ENCODE measurements at regions not wholly inside any gene's neighbourhood (a gene's known extent, or its start where the extent isn't known, plus 50 kb on each side); places are given as distances from the start of the nearest gene placed in this dataset.

DNA sequence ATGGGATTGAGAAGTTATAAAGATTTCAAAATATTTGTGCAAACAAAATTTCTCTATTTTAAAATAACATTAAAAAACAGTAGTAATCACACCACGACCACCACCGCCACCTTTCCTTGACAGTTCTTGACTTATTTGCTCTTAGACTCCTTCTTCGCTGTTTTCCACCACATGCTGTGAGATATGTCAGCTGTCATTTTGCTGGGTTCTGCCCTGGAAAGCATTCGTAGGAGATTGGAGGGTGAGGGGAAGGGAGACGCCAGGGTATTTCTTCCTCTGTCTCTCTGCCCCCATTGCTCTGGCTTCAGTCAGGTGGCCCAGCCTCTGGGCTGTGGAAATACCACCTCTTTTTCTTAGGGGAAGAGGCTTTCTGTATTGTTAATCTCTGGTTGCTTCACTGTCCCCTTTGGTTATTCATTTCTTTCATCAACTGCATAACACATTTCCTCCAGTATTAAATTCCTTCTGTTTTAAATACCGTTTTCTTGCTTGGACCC lies 186.2 kb downstream of the NEDD1 start:
- DNase-seq (ENCODE audit: low read depth in 3 of 3): no peak

DNA sequence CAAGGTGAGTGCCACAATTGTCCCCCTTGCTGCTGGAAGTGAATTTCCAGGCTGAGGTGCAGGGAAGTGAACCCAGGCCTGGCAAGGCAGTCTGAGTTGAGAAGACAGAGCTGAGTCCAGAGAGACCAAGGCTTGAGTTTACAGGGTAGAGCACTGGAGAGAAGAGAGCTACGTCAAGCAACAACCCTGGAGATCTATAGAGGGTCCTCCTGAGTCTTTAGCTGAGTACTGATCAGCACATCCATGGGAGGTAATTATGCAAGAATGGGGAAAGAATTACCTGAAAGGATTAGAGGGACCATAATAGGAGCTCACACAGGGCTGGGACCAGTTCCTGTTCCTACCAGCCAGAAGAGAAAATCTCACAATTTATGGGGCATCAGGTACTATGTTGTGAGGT lies 190.7 kb downstream of the NEDD1 start:
- no peak for DNase-seq (ENCODE audit: low read depth in 3 of 3)

GRCh38 chr12:97109441-97109840 lies 202.4 kb downstream of the NEDD1 start:
- DNase-seq (ENCODE audit: low read depth in 3 of 3): no peak

DNA sequence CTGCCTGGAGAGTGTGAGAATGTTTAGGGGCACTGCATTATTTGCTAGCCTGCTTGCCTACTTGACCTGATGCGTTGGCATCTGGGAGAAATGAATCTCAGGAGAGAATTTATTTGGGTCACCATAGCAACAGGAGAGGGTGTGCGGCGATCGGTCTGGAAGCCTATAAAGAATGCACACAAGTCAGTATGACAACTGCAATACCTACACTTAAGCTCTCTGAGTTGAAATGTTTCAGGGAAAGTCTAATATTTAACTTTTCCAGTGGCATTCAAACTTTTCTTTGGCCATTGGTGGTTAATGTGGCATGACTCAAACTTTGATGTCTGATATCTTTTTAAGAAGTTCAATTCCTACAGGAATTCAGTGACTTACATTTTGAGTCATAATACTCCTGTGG lies 205.1 kb downstream of the NEDD1 start:
- no peak for DNase-seq (ENCODE audit: low read depth in 3 of 3)

DNA sequence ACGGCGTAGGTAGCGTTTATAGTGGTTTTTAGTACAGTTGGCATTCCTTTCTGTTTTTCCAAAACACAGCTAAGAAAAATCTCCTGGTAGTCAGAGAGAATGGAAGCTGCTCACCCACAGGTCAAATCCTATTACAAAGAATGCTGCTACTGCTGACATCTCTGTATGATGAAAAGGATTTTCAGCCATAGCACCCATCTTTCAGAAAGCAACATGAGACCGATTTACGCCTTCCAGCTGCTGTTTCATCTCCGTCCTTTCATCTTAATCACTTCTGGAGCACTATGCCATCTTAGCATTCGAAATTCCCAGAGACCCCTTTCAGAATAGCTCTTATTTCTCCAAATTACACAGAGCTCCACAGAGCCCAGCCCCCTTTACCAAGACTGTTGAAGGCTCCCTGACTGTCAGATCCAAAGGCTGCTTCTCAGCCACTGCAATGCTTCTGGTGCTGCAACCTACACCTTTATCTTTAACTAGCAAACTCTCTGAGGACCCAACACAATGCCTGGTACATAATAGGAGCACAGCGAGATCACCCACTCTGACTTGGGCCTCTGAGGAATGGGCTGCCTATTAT lies 211.8 kb downstream of the NEDD1 start:
- DNase-seq (ENCODE audit: low read depth in 3 of 3): no peak

DNA sequence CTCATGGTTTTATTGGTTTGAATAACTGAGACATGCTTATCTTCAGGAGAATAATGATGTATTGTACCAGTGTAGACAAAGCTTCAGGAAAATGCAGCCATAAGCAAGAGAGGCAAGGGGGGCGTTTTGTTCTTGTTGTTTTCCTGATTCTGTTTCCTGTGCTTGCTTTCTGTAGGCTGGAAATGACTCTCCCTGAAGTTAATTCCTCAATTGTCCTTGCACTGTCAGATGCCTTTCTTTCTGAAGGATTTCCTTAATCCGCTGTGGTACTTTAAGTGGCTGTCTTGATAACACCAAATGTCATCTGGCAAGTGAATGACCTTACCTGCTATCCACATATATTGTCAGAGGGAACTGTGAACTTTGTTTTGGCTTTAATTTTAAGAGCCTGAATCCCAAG lies 220.0 kb downstream of the NEDD1 start:
- DNase-seq (ENCODE audit: low read depth in 3 of 3): no peak

DNA sequence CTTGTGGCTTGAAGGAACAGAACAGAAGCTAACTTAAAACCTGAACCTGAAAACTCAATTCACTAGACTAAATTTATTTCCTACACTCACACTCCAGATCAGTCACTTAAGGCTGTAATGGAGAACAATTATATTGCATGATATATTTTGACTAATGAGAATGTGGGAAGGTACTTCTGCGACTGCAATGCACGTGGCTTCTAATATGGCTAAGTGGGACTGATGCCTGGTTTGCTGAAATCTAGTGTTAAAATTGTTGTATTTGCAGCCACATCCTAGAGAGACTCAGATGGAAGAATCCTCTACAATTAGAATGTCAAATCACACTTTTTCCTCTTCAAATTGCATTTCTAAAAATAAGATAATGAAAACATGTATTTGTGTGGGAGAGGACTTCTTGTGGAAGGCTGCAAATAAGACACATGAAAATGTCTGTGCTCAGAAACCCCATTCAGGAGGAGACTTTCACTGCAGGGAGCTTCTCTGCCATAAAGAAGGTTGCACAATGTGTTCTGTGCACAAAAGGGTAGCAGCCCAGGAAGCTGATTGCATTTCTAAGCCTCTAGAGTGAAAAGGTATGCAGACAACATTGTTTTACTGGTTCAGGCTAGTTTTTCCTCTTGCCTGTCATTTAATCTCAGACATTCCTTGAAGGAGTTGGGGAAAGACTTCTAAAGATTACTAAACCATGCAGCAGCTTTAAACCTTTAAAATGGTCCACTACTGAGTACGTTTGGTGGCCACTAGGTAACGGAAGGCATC lies 224.3 kb downstream of the NEDD1 start:
- DNase-seq (ENCODE audit: low read depth in 3 of 3): no peak

DNA sequence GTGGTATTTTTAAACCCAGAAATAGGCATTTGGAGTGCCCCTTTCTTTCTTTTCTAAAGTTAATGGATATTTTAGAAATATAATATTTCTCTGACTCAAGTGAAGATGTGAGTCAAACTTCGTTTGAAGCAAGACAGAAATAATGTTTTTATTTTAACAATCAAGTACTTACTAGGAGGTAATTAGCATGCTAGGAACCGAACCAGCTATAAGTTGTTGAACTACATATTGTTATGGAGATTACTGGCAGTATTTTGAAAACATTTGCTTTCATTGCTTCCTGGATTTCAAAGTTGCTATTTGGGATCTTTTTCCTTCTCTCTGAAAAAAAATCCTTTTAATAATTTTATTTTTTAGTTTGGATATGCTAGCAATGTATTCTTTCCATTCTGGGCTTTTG lies 225.2 kb downstream of the NEDD1 start:
- DNase-seq (ENCODE audit: low read depth in 3 of 3): no peak

GRCh38 chr12:97134495-97134894 lies 227.4 kb downstream of the NEDD1 start:
- no peak for DNase-seq (ENCODE audit: low read depth in 3 of 3)

GRCh38 chr12:97140355-97140754 lies 233.3 kb downstream of the NEDD1 start:
- DNase-seq (ENCODE audit: low read depth in 3 of 3): no peak

GRCh38 chr12:97142737-97143410 lies 235.8 kb downstream of the NEDD1 start:
- DNase-seq (ENCODE audit: low read depth in 3 of 3): no peak

- peak in 2 of 3 experiments; percentile 3 to 15 for DNase-seq (ENCODE audit: low read depth in 3 of 3)
Observed at GRCh38 chr12:97148941-97149559, 242.0 kb downstream of the NEDD1 start.

- no peak for DNase-seq (ENCODE audit: low read depth in 3 of 3)
Observed at GRCh38 chr12:97151481-97151880, 244.4 kb downstream of the NEDD1 start.

DNA sequence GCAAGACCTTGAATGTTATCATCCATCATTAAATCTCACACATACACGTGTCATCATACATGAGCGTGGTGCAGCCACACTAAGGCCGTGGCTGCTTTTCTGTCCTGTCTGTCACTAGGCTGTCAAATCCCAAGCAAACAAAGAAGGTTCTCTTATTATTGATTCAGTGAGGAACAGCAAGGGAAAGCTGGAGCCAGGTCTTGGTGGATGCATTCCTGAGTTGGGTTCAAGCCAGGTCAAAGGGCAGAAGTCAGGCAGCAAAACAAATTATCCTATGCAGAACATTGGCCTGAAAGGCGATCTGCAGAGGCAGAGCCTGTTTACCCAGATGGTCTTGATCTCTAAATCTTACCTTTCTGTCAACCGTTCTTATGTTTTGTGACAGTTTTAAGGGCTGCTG lies 252.3 kb downstream of the NEDD1 start:
- no peak for DNase-seq (ENCODE audit: low read depth in 3 of 3)

DNA sequence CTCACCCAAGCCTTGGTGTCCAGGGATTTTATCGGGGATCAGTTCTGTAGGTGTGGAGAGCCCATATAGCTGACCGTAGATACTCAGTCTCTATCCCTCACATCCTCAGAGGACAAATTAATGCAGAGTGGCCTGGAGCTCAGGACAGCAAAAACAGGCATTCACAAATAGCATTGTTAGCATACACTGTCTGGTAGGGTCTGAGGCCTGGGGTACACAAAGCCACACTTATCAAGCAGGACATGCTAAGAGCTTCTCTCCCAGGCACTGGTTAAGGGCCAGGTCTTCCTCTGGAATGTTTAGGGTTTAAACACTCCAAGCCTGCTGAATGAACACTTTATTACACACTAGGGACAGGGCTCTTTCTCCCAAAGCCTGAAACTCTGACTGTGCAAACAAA lies 253.2 kb downstream of the NEDD1 start:
- no peak for DNase-seq (ENCODE audit: low read depth in 3 of 3)

DNA sequence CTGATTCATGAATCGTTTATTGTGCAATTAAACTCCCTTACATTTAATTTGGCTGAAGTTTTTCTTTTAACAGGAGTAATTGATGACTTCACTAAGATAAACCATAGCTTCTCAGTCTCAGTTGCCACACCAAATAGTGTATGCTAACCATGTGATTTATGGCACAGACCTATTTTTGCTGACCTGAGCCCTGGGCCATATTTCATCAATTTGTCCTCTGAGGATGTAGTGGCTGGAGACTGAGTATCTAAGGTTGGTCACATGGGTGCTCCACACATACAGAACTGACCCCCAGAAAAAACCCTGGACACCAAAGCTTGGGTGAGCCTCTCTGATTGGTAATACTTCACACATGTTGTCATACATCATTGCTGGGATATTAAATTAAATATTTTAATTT lies 255.1 kb downstream of the NEDD1 start:
- DNase-seq (ENCODE audit: low read depth in 3 of 3): no peak

DNA sequence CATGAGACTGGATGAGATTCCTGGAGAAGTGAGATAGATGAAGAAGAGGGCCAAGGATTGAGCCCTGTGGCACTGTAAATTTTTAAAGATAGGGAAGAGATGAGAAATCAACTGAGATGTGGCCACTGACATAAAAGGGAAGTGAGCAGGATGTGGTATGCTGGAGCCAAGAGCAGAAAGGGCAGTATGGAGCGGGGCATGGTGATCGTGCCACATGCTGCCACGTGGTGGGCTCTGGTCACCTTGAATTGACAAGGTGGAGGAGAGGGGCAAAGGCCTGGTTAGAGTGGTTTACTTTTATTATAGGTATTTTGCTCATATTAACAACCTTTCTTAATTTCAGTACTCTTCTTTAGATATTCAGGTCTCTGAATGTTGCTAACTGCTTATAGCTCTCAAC lies 257.9 kb downstream of the NEDD1 start:
- DNase-seq (ENCODE audit: low read depth in 3 of 3): no peak

GRCh38 chr12:97167598-97167997 lies 260.5 kb downstream of the NEDD1 start:
- DNase-seq (ENCODE audit: low read depth in 3 of 3): no peak

DNA sequence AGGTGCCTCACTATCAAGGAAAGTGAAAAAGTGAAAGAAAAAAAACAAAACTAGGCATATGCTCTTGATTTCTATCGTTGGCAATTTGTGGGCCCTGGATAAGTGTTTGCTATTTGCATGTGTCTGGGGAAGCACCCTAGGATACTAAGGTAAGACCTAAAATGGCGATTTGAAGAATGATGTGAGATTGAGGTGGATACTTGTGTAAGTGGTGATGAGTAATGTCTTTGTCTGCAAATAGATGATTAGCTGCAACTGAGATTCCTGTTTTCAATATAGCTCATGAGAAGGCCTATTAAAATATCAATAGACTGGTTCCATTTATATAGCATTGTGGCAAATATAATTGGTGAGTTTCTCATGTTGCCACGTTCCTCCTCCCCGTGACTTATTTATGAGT lies 261.7 kb downstream of the NEDD1 start:
- no peak for DNase-seq (ENCODE audit: low read depth in 3 of 3)

- DNase-seq (ENCODE audit: low read depth in 3 of 3): no peak
Observed at GRCh38 chr12:97169889-97170567, 263.0 kb downstream of the NEDD1 start.

- no peak for DNase-seq (ENCODE audit: low read depth in 3 of 3)
Observed at GRCh38 chr12:97173688-97174410, 266.8 kb downstream of the NEDD1 start.
